ENCODE measurements at regions not wholly inside any gene's neighbourhood (a gene's known extent, or its start where the extent isn't known, plus 50 kb on each side); places are given as distances from the start of the nearest gene placed in this dataset.

DNA sequence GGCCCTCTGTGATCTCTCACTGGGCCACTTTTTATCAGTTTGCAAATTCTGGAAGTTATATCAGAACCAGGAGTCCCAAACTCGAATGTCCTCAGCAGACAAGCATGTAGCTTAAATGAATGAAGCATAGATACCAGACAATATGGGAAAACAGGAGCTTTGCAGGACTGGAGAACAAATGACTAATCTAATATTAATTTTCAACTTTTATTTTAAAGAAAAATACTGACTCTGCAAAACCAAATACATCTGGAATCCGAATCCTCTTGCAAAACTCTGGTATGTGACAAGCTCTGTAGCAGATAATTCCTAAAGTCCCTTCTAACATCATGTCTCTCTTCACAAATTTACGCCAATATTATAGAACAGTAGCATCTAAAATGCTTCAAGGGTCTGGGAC lies 427.4 kb downstream of the TTLL7 start:
- no peak for DNase-seq
- Histone ChIP-seq H3K36me3 (no peaks in the 10 kb centered on the region), H3K9me3 (no peaks in the 10 kb centered on the region), H3K27ac (no peak overlapping the region), H3K27me3 (no peaks in the 10 kb centered on the region), H3K4me3 (no peak overlapping the region), H3K4me1 (no peaks in the 10 kb centered on the region)
- no peak for ATAC-seq
- in situ Hi-C loops (cut with MboI; ENCODE audit: low sequenced_read_pairs in 4 of 4) (no loop called here), intact Hi-C loops (cut with DNase I; ENCODE audit: low total_unique reads) (no loop called here)
- TF ChIP-seq POLR2A (IDR thresholded peaks at IDR 0.05), result no peak
- TF ChIP-seq, protein P1, sequence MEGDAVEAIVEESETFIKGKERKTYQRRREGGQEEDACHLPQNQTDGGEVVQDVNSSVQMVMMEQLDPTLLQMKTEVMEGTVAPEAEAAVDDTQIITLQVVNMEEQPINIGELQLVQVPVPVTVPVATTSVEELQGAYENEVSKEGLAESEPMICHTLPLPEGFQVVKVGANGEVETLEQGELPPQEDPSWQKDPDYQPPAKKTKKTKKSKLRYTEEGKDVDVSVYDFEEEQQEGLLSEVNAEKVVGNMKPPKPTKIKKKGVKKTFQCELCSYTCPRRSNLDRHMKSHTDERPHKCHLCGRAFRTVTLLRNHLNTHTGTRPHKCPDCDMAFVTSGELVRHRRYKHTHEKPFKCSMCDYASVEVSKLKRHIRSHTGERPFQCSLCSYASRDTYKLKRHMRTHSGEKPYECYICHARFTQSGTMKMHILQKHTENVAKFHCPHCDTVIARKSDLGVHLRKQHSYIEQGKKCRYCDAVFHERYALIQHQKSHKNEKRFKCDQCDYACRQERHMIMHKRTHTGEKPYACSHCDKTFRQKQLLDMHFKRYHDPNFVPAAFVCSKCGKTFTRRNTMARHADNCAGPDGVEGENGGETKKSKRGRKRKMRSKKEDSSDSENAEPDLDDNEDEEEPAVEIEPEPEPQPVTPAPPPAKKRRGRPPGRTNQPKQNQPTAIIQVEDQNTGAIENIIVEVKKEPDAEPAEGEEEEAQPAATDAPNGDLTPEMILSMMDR (IDR thresholded peaks at IDR 0.05 in 4 of 5, conservative IDR thresholded peaks at IDR 0.05 in 1 of 5), result no peak

DNA sequence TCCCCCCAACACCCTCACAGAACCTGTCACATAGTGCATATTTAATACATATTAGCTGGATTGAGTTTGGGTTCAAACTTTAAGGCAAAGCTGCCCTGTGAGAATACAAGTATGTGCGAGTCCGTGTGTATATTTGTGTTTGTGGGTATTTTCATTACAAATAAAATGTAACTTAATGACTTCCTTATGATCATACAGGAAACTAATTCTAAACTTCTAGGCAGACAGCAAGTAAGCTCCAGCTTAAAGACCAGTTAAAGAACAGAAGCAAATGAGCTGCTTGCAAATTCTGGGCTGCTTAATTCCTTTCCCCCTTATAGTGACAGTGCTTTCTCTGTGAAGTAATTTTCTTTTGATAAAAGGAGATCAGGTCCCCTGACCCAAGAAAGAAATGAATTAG lies 437.6 kb downstream of the TTLL7 start:
- intact Hi-C loops (cut with DNase I; ENCODE audit: low total_unique reads) (no loop called here), in situ Hi-C loops (cut with MboI; ENCODE audit: low sequenced_read_pairs in 4 of 4) (no loop called here)
- TF ChIP-seq POLR2A (IDR thresholded peaks at IDR 0.05), result no peak
- TF ChIP-seq, protein P1 (IDR thresholded peaks at IDR 0.05 in 4 of 5, conservative IDR thresholded peaks at IDR 0.05 in 1 of 5), result no peak
- Histone ChIP-seq H3K9me3 (no peaks in the 10 kb centered on the region), H3K27ac (no peak overlapping the region), H3K4me3 (no peak overlapping the region), H3K27me3 (no peaks in the 10 kb centered on the region), H3K4me1 (no peaks in the 10 kb centered on the region), H3K36me3 (no peaks in the 10 kb centered on the region)
- DNase-seq (no peak), ATAC-seq (no peak)

DNA sequence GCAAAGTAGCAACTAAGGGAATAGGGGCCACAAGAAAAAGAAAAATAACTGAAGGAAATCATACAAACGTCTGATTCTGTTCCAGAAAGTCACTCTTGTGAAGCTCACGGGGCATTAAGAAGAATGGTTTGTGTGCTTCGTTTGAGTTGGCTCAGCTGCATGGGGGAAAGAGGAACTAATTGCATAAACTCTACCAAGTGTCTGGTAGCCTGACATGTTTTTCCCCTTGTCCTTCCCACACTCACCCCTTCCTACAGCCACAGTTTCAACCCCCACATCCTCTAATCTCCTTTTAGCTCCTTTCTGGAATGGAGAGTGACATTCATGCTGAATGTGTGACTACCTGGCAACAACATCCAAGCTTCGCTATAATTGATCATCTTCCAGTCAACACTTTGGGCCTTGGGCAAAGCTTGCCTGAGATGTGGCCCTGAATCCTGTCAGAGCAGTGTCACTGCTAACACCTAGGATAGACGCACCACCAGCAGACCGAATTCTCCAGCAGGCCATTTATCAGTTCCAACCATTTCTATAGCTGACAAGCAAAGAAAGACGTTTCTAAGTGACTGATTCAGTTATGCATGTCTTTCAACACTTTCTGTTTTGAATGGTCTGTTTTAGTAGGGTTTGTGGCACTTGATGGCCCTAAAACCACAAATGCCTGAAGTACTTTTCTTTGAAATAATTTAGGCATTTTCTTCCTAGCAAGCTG lies 439.6 kb downstream of the TTLL7 start:
- Histone ChIP-seq H3K4me1 (peaks cover 0 to 8% of the 10 kb centered on the region in 2 donors), H3K27me3 (no peaks in the 10 kb centered on the region), H3K36me3 (no peaks in the 10 kb centered on the region), H3K9me3 (no peaks in the 10 kb centered on the region), H3K27ac (no peak overlapping the region), H3K4me3 (no peak overlapping the region)
- ATAC-seq, result no peak
- TF ChIP-seq POLR2A (IDR thresholded peaks at IDR 0.05), result no peak
- TF ChIP-seq, protein P1 (IDR thresholded peaks at IDR 0.05 in 4 of 5, conservative IDR thresholded peaks at IDR 0.05 in 1 of 5), result no peak
- intact Hi-C loops (cut with DNase I; ENCODE audit: low total_unique reads) (no loop called here), in situ Hi-C loops (cut with MboI; ENCODE audit: low sequenced_read_pairs in 4 of 4) (no loop called here)
- no peak for DNase-seq

DNA sequence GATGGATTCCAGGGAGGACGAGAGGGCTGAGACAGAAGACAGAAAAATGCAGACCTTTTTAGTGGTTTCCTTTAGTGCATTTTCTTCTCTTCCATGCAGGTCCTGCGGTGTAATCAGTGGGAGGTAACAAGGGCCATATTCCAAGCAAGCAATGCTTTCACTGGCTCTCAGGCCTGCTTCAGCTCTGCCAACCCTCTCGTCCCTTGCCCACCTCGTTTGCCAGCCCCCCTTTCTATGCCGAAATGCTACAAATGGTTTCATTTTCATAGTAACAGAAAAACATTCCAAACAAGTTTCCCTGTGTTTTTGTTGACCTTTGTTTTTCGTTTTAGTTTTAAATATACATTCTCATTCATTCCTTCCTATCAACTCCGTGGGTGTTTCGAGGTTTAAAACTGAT lies 443.1 kb downstream of the TTLL7 start:
- no peaks in the 10 kb centered on the region for H3K36me3 ChIP-seq
- in situ Hi-C loops (cut with MboI; ENCODE audit: low sequenced_read_pairs in 4 of 4), result no loop called here
- no peaks in the 10 kb centered on the region for H3K27me3 ChIP-seq
- H3K27ac ChIP-seq, result no peak overlapping the region
- no peak for ATAC-seq
- no peaks in the 10 kb centered on the region for H3K9me3 ChIP-seq
- no peak for DNase-seq
- intact Hi-C loops (cut with DNase I; ENCODE audit: low total_unique reads), result no loop called here
- no peak overlapping the region for H3K4me3 ChIP-seq
- peaks cover 0 to 8% of the 10 kb centered on the region in 2 donors for H3K4me1 ChIP-seq
- TF ChIP-seq, protein P1 (IDR thresholded peaks at IDR 0.05 in 4 of 5, conservative IDR thresholded peaks at IDR 0.05 in 1 of 5), result no peak
- no peak for TF ChIP-seq POLR2A (IDR thresholded peaks at IDR 0.05)

DNA sequence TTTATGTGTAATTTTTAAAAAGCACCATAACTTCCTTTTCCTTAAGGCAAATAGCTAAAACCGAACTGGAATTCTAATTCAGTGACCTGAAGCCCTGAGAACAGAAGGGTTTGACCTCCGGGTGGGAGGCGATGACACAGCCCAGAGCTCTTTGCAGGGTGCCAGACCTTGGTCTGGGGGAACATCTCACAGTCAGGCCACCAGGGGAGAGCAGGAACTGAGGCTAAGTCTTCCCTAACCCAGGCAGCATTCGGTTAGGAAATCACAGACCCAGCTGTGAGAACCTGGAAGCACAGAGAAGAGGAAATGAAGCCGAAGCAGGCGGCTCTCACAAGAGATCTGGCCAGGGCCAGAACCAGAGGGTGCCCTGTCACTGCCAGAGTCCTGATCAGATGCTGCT lies 444.8 kb downstream of the TTLL7 start:
- no peak for DNase-seq
- Histone ChIP-seq H3K4me3 (no peak overlapping the region), H3K9me3 (no peaks in the 10 kb centered on the region), H3K27ac (no peak overlapping the region), H3K36me3 (no peaks in the 10 kb centered on the region), H3K4me1 (peaks cover 0 to 8% of the 10 kb centered on the region in 2 donors), H3K27me3 (no peaks in the 10 kb centered on the region)
- intact Hi-C loops (cut with DNase I; ENCODE audit: low total_unique reads) (no loop called here), in situ Hi-C loops (cut with MboI; ENCODE audit: low sequenced_read_pairs in 4 of 4) (no loop called here)
- ATAC-seq, result no peak
- no peak for TF ChIP-seq POLR2A (IDR thresholded peaks at IDR 0.05)
- TF ChIP-seq, protein P1 (IDR thresholded peaks at IDR 0.05 in 4 of 5, conservative IDR thresholded peaks at IDR 0.05 in 1 of 5), result no peak

Measured in gastrocnemius medialis (tissue), 4 donors.